GM23248 (cell line): ENCODE measurements at regions not wholly inside any gene's neighbourhood (a gene's known extent, or its start where the extent isn't known, plus 50 kb on each side); places are given as distances from the start of the nearest gene placed in this dataset.

Source experiments
- EZH2 ChIP-seq: fragments of 200-600 bp; sonication (generic); IDR thresholded peaks from 2 replicates; pipeline ENCODE4 v1.6.1; 2018; ENCODE audit warnings: antibody characterized with exemption, mild to moderate bottlenecking; ENCODE audit not compliant: insufficient read depth, poor library complexity, severe bottlenecking
- EZH2phosphoT487 ChIP-seq: fragments of 200-600 bp; sonication (generic); IDR thresholded peaks from 2 replicates; pipeline ENCODE4 v1.6.1; 2018; ENCODE audit warnings: antibody characterized with exemption, moderate library complexity, mild to moderate bottlenecking, low read depth; ENCODE audit not compliant: insufficient read depth

- TF ChIP-seq EZH2phosphoT487 (no peak), EZH2 (no peak)
Measured at GRCh38 chr17:45579529-45580495, 89.3 kb upstream of the PLEKHM1 start.
